ENCODE measurements at regions not wholly inside any gene's neighbourhood (a gene's known extent, or its start where the extent isn't known, plus 50 kb on each side); places are given as distances from the start of the nearest gene placed in this dataset.

GRCh38 chr14:106728611-106729010 is 1202.2 kb downstream of the TMEM121 start:
- TF ChIP-seq CTCF (IDR thresholded peaks at IDR 0.05; ENCODE audit: low read depth, low read length, poor library complexity, severe bottlenecking) = no peak
- TF ChIP-seq EZH2phosphoT487 (IDR thresholded peaks at IDR 0.05; ENCODE audit: borderline replicate concordance, low read length) = no peak

Data from DOHH2 (cell line).